IMR-90 (cell line): ENCODE measurements at regions not wholly inside any gene's neighbourhood (a gene's known extent, or its start where the extent isn't known, plus 50 kb on each side); places are given as distances from the start of the nearest gene placed in this dataset.

Source experiments
- ATAC-seq: fragments of 200-7000 bp; cut with Tn5 transposase; 2 replicates; pipeline ENCODE4 v1.9.1; 2020; ENCODE audit warnings: low read depth, mild to moderate bottlenecking, moderate library complexity
- BruUV-seq: library from RNA; stranded (reverse); fragments of 400-500 nt; replicated peaks from 2 replicates; lab custom pipeline; 2021; lab: Mats Ljungman, UMichigan
- CTCF ChIA-PET: fragments of 300-600 bp; formaldehyde crosslinking; extraction: SDS; loops from one replicate; lab custom pipeline; 2021; ENCODE audit warnings: antibody characterized with exemption; lab: Yijun Ruan, JAX
- POLR2A ChIA-PET: fragments of 300-600 bp; sonication (Branson Sonifier 250); formaldehyde crosslinking; loops from one replicate; lab custom pipeline; 2022; ENCODE audit warnings: antibody characterized with exemption; ENCODE audit not compliant: unreplicated experiment; lab: Charles Lee
- DNase-seq: peaks from one replicate; pipeline ENCODE4 v3.0.0; 2013
- H2AFZ ChIP-seq: replicated peaks from 2 replicates; pipeline ENCODE3; 2013; ENCODE audit warnings: low read length, mild to moderate bottlenecking; ENCODE audit not compliant: poor library complexity
- H2AK5ac ChIP-seq: 2 replicates; pipeline ENCODE4 v1.6.1; 2013; ENCODE audit warnings: low read depth, low read length, inconsistent platforms
- H2AK9ac ChIP-seq: replicated peaks from 2 replicates; pipeline ENCODE3; 2013; ENCODE audit warnings: mild to moderate bottlenecking, low read depth, low read length, moderate library complexity; ENCODE audit not compliant: poor library complexity
- H2BK120ac ChIP-seq: 2 replicates; pipeline ENCODE4 v1.6.1; 2013; ENCODE audit warnings: low read depth, low read length, inconsistent platforms
- H2BK15ac ChIP-seq: 3 replicates; pipeline ENCODE4 v1.6.1; 2013; ENCODE audit warnings: low read depth, low read length, inconsistent platforms
- H2BK20ac ChIP-seq: 2 replicates; pipeline ENCODE4 v1.6.1; 2013; ENCODE audit warnings: low read depth, mild to moderate bottlenecking, inconsistent platforms, low read length, moderate library complexity
- H2BK5ac ChIP-seq: 2 replicates; pipeline ENCODE4 v1.6.1; 2013; ENCODE audit warnings: mild to moderate bottlenecking, low read depth, low read length, inconsistent platforms; ENCODE audit not compliant: poor library complexity, severe bottlenecking
- H3K14ac ChIP-seq: replicated peaks from 2 replicates; pipeline ENCODE4 v1.6.1; 2013; ENCODE audit warnings: low read depth, low read length, inconsistent platforms
- H3K18ac ChIP-seq: 2 replicates; pipeline ENCODE4 v1.6.1; 2013; ENCODE audit warnings: low read depth, low read length, control low read depth
- H3K23ac ChIP-seq: 2 replicates; pipeline ENCODE4 v1.6.1; 2013; ENCODE audit warnings: low read depth, low read length, inconsistent platforms
- H3K27ac ChIP-seq: 2 replicates; pipeline ENCODE4 v1.5.1; 2013; ENCODE audit warnings: mild to moderate bottlenecking, control low read depth, low read length; ENCODE audit not compliant: insufficient read depth
- H3K27me3 ChIP-seq: 2 replicates; pipeline ENCODE4 v1.6.1; 2013; ENCODE audit warnings: low read length; ENCODE audit not compliant: control insufficient read depth, insufficient read depth
- H3K36me3 ChIP-seq: 2 replicates; pipeline ENCODE4 v1.6.1; 2013; ENCODE audit warnings: low read length, mixed read lengths; ENCODE audit not compliant: control insufficient read depth, insufficient read depth
- H3K4ac ChIP-seq: 2 replicates; pipeline ENCODE4 v1.6.1; 2013; ENCODE audit warnings: low read depth, low read length, inconsistent platforms
- H3K4me1 ChIP-seq: 2 replicates; pipeline ENCODE4 v1.6.1; 2013; ENCODE audit warnings: low read length, mixed read lengths; ENCODE audit not compliant: control insufficient read depth, insufficient read depth
- H3K4me2 ChIP-seq: 2 replicates; pipeline ENCODE4 v1.6.1; 2013; ENCODE audit warnings: low read depth, mild to moderate bottlenecking, control low read depth, low read length, moderate library complexity
- H3K4me3 ChIP-seq: 2 replicates; pipeline ENCODE4 v1.5.1; 2013; ENCODE audit warnings: low read depth, mild to moderate bottlenecking, control low read depth, low read length, moderate library complexity; ENCODE audit not compliant: insufficient read depth
- H3K56ac ChIP-seq: 2 replicates; pipeline ENCODE4 v1.6.1; 2013; ENCODE audit warnings: low read length, inconsistent platforms; ENCODE audit not compliant: insufficient read depth; ENCODE audit errors: extremely low read depth
- H3K79me1 ChIP-seq, 2 experiments: 2 replicates each; pipeline ENCODE4 v1.6.1; 2013; ENCODE audit warnings: low read length in 2 of 2, inconsistent platforms in 1 of 2, low read depth in 1 of 2
- H3K9ac ChIP-seq: 2 replicates; pipeline ENCODE4 v1.6.1; 2013; ENCODE audit warnings: low read depth, low read length, control low read depth
- H3K9me1 ChIP-seq: 2 replicates; pipeline ENCODE4 v1.6.1; 2013; ENCODE audit warnings: low read length, inconsistent platforms; ENCODE audit not compliant: insufficient read depth
- H3K9me3 ChIP-seq: 2 replicates; pipeline ENCODE4 v1.6.1; 2013; ENCODE audit warnings: low read length; ENCODE audit not compliant: control insufficient read depth, insufficient read depth
- H4K20me1 ChIP-seq: 2 replicates; pipeline ENCODE4 v1.6.1; 2013; ENCODE audit warnings: low read length, inconsistent platforms; ENCODE audit not compliant: insufficient read depth
- H4K5ac ChIP-seq: 2 replicates; pipeline ENCODE4 v1.6.1; 2013; ENCODE audit warnings: mild to moderate bottlenecking, low read depth, low read length, control low read depth
- H4K8ac ChIP-seq, 2 experiments: 2 replicates each; pipeline ENCODE4 v1.6.1; 2013; ENCODE audit warnings: low read depth in 2 of 2, low read length in 2 of 2, control low read depth in 1 of 2, inconsistent platforms in 1 of 2
- H4K91ac ChIP-seq: 2 replicates; pipeline ENCODE4 v1.6.1; 2013; ENCODE audit warnings: low read depth, low read length, inconsistent platforms; ENCODE audit not compliant: insufficient read depth
- FOS ChIP-seq: fragments of 150-350 bp; IDR thresholded peaks from 2 replicates; pipeline ENCODE4 v1.6.1; 2016; ENCODE audit warnings: low read depth, low read length
- NFE2L2 ChIP-seq: fragments of 150-350 bp; IDR thresholded peaks from 2 replicates; pipeline ENCODE4 v1.6.1; 2016; ENCODE audit warnings: low read depth, mild to moderate bottlenecking, low read length
- POLR2A ChIP-seq: IDR thresholded peaks from 2 replicates; pipeline ENCODE4 v1.6.1; 2012; ENCODE audit warnings: mild to moderate bottlenecking, low read depth, low read length
- RAD21 ChIP-seq: IDR thresholded peaks from 2 replicates; pipeline ENCODE4 v1.6.1; 2012; ENCODE audit warnings: low read length, improper control_type of control experiment
- SMC3 ChIP-seq: fragments of 150-350 bp; IDR thresholded peaks from 2 replicates; pipeline ENCODE4 v1.6.1; 2016; ENCODE audit warnings: low read depth, mild to moderate bottlenecking, antibody characterized with exemption, low read length, moderate library complexity
- WGBS, 2 experiments: methylation state at CpG; one replicate each; pipeline versions ENCODE4 v1.1.5 to v1.1.7; 2013; ENCODE audit warnings: missing lambda C conversion rate in 2 of 2; ENCODE audit not compliant: insufficient read length in 1 of 2; ENCODE audit errors: extremely low coverage in 2 of 2; 5-methylcytosine and 5-hydroxymethylcytosine counted together
- dilution Hi-C: fragments of 300-500 bp; cut with HindIII; formaldehyde crosslinking; loops from one replicate; pipeline ENCODE4 v1.14.3; 2018; ENCODE audit warnings: low sequenced_read_pairs; ENCODE audit not compliant: unreplicated experiment
- in situ Hi-C: fragments of 300-500 bp; cut with MboI; formaldehyde crosslinking; loops from 3 replicates; pipeline ENCODE4 v1.14.3; 2019; ENCODE audit warnings: low sequenced_read_pairs, inconsistent platforms, mixed read lengths
- intact Hi-C: fragments of 100-400 bp; cut with micrococcal nuclease; formaldehyde crosslinking; loops from 2 replicates; pipeline ENCODE4 v1.10.0; 2022
- TF ChIP-seq, protein P1 (sequence below): fragments of 150-350 bp; IDR thresholded peaks from 2 replicates; pipeline ENCODE4 v1.6.1; 2017; ENCODE audit warnings: mild to moderate bottlenecking, antibody characterized with exemption, low read length, low read depth

- H4K20me1 ChIP-seq, result no peaks in the 10 kb centered on the region
- in situ Hi-C loops, result no loop called here
- H2BK15ac ChIP-seq, result no peak overlapping the region
- no peaks in the 10 kb centered on the region for H3K36me3 ChIP-seq
- no peak overlapping the region for H2BK5ac ChIP-seq
- CTCF ChIA-PET, result no interaction called here
- H3K79me1 ChIP-seq, result no peaks in the 10 kb centered on the region
- no peak overlapping the region for H3K56ac ChIP-seq
- no TSS peak for BruUV-seq
- H3K4me1 ChIP-seq, result no peaks in the 10 kb centered on the region
- H3K4ac ChIP-seq, result no peak overlapping the region
- H3K9me3 ChIP-seq, result peaks cover 2% of the 10 kb centered on the region
- H4K8ac ChIP-seq, result no peak overlapping the region
- H3K27ac ChIP-seq, result no peak overlapping the region
- no peaks in the 10 kb centered on the region for H3K9me1 ChIP-seq
- no peak overlapping the region for H3K14ac ChIP-seq
- H3K27me3 ChIP-seq, result no peaks in the 10 kb centered on the region
- no CpG with 5 or more reads among the region's 3 CpGs for WGBS, 2 experiments
- ATAC-seq (no peak), DNase-seq (no peak)
- H3K4me3 ChIP-seq, result no peak overlapping the region
- H3K23ac ChIP-seq, result no peak overlapping the region
- no peak overlapping the region for H2AK5ac ChIP-seq
- H3K4me2 ChIP-seq, result no peak overlapping the region
- intact Hi-C loops, result no loop called here
- POLR2A ChIA-PET, result no interaction called here
- H2AFZ ChIP-seq, result no peak overlapping the region
- H3K18ac ChIP-seq, result no peak overlapping the region
- H2BK120ac ChIP-seq, result no peak overlapping the region
- H4K91ac ChIP-seq, result no peak overlapping the region
- H3K9ac ChIP-seq, result no peak overlapping the region
- dilution Hi-C loops, result no loop called here
- no peak overlapping the region for H2BK20ac ChIP-seq
- H4K5ac ChIP-seq, result no peak overlapping the region
- no peak overlapping the region for H2AK9ac ChIP-seq
- TF ChIP-seq FOS (no peak), SMC3 (no peak), NFE2L2 (no peak), RAD21 (no peak), POLR2A (no peak)
- TF ChIP-seq, protein P1, sequence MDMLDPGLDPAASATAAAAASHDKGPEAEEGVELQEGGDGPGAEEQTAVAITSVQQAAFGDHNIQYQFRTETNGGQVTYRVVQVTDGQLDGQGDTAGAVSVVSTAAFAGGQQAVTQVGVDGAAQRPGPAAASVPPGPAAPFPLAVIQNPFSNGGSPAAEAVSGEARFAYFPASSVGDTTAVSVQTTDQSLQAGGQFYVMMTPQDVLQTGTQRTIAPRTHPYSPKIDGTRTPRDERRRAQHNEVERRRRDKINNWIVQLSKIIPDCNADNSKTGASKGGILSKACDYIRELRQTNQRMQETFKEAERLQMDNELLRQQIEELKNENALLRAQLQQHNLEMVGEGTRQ, result no peak
Observed at GRCh38 chr4:162891788-162892707, 274.6 kb downstream of the NAF1 start.
